CD14-positive monocyte (primary cell): ENCODE measurements at regions not wholly inside any gene's neighbourhood (a gene's known extent, or its start where the extent isn't known, plus 50 kb on each side); places are given as distances from the start of the nearest gene placed in this dataset.

Source experiments
- DNase-seq, 3 donors: peaks; one replicate each; pipeline ENCODE4 v3.0.0-alpha.2; 2011 to 2022
- H2AFZ ChIP-seq: 2 replicates; pipeline ENCODE4 v1.6.0; 2012; ENCODE audit warnings: mild to moderate bottlenecking, low read depth, low read length, inconsistent platforms; ENCODE audit not compliant: insufficient read depth, poor library complexity, severe bottlenecking
- H3K27ac ChIP-seq, 2 donors: 1 replicate in 1 of 2; 2 replicates in 1 of 2; pipeline ENCODE4 v1.5.1; 2012 to 2013; ENCODE audit warnings: low read length in 2 of 2, control low read depth in 1 of 2, inconsistent platforms in 1 of 2, low read depth in 1 of 2, mild to moderate bottlenecking in 1 of 2
- H3K27me3 ChIP-seq, 2 donors: one replicate each; pipeline versions ENCODE4 v1.6.0 to v1.6.1; 2011 to 2013; ENCODE audit warnings: low read length in 2 of 2; ENCODE audit not compliant: control insufficient read depth in 2 of 2, insufficient read depth in 2 of 2
- H3K36me3 ChIP-seq, 2 donors: replicated peaks in 1 of 2; 1 replicate in 1 of 2; 2 replicates in 1 of 2; pipeline versions ENCODE4 v1.5.1 to v1.6.1; 2012 to 2013; ENCODE audit warnings: low read length in 2 of 2, control low read depth in 1 of 2, inconsistent platforms in 1 of 2, mild to moderate bottlenecking in 1 of 2; ENCODE audit not compliant: insufficient read depth in 2 of 2, control insufficient read depth in 1 of 2
- H3K4me1 ChIP-seq, 2 donors: 1 replicate in 1 of 2; 2 replicates in 1 of 2; pipeline versions ENCODE4 v1.5.1 to v1.6.1; 2012 to 2013; ENCODE audit warnings: low read length in 2 of 2, control low read depth in 1 of 2, inconsistent platforms in 1 of 2, mild to moderate bottlenecking in 1 of 2, moderate library complexity in 1 of 2; ENCODE audit not compliant: insufficient read depth in 2 of 2, control insufficient read depth in 1 of 2
- H3K4me2 ChIP-seq: replicated peaks from 2 replicates; pipeline ENCODE3; 2012; ENCODE audit warnings: low read length, moderate library complexity, mild to moderate bottlenecking; ENCODE audit not compliant: poor library complexity, severe bottlenecking; ENCODE audit errors: extremely low read depth
- H3K4me3 ChIP-seq, 3 experiments: fragments of 200-600 bp in 1 of 3; sonication (generic) in 1 of 3; replicated peaks in 1 of 3; 1 replicate in 2 of 3; 2 replicates in 1 of 3; pipeline ENCODE4 v1.5.1; 2011 to 2013; ENCODE audit warnings: low read length in 3 of 3, mild to moderate bottlenecking in 3 of 3, control low read depth in 2 of 3, low read depth in 2 of 3, inconsistent platforms in 1 of 3, moderate library complexity in 1 of 3
- H3K79me2 ChIP-seq: 2 replicates; pipeline ENCODE4 v1.6.0; 2012; ENCODE audit warnings: mild to moderate bottlenecking, control low read depth, inconsistent platforms, low read length, moderate library complexity; ENCODE audit not compliant: insufficient read depth
- H3K9ac ChIP-seq: 2 replicates; pipeline ENCODE4 v1.6.0; 2017; ENCODE audit warnings: low read length, mild to moderate bottlenecking; ENCODE audit not compliant: insufficient read depth, poor library complexity, severe bottlenecking
- H3K9me3 ChIP-seq, 2 donors: replicated peaks in 1 of 2; 1 replicate in 1 of 2; 2 replicates in 1 of 2; pipeline versions ENCODE4 v1.5.1 to v1.6.1; 2012 to 2013; ENCODE audit warnings: low read length in 2 of 2, control low read depth in 1 of 2; ENCODE audit not compliant: control insufficient read depth in 1 of 2, insufficient read depth in 1 of 2
- H4K20me1 ChIP-seq: 2 replicates; pipeline ENCODE4 v1.6.0; 2012; ENCODE audit warnings: mild to moderate bottlenecking, low read length, control low read depth, moderate library complexity; ENCODE audit not compliant: insufficient read depth
- H3K27ac Mint-ChIP-seq, 7 donors: one replicate each; pipeline ENCODE4 v1.8.0; 2020; ENCODE audit warnings: mild to moderate bottlenecking in 7 of 7, mixed read lengths in 7 of 7, moderate library complexity in 6 of 7, inconsistent platforms in 2 of 7
- H3K27me3 Mint-ChIP-seq, 3 donors: one replicate each; pipeline ENCODE4 v1.8.0; 2021 to 2022; ENCODE audit warnings: low read depth in 3 of 3, mild to moderate bottlenecking in 3 of 3, mixed read lengths in 3 of 3, moderate library complexity in 3 of 3, inconsistent platforms in 1 of 3
- H3K36me3 Mint-ChIP-seq, 2 donors: one replicate each; pipeline ENCODE4 v1.8.0; 2020; ENCODE audit warnings: mixed read lengths in 2 of 2, inconsistent platforms in 1 of 2, mild to moderate bottlenecking in 1 of 2
- H3K4me1 Mint-ChIP-seq: one replicate; pipeline ENCODE4 v1.8.0; 2020; ENCODE audit warnings: mild to moderate bottlenecking, mixed read lengths
- H3K4me3 Mint-ChIP-seq, 2 donors: one replicate each; pipeline ENCODE4 v1.8.0; 2020; ENCODE audit warnings: mild to moderate bottlenecking in 2 of 2, mixed read lengths in 2 of 2, moderate library complexity in 1 of 2
- H3K9me3 Mint-ChIP-seq, 7 donors: one replicate each; pipeline ENCODE4 v1.8.0; 2020 to 2022; ENCODE audit warnings: mixed read lengths in 7 of 7, mild to moderate bottlenecking in 6 of 7, moderate library complexity in 6 of 7, inconsistent platforms in 2 of 7
- WGBS: methylation state at CpG from one replicate; pipeline ENCODE4 v1.1.5; 2013; ENCODE audit warnings: missing lambda C conversion rate; ENCODE audit not compliant: insufficient coverage; 5-methylcytosine and 5-hydroxymethylcytosine counted together
- intact Hi-C, 2 donors: fragments of 100-400 bp; cut with micrococcal nuclease; formaldehyde crosslinking; loops; one replicate each; pipeline versions ENCODE4 v1.15.0 to v1.15.1; 2023
- TF ChIP-seq, protein P1 (sequence below): fragments of 200-600 bp; IDR thresholded peaks from one replicate; pipeline ENCODE4 v1.8.0; 2022; ENCODE audit warnings: antibody characterized with exemption, mild to moderate bottlenecking

DNA sequence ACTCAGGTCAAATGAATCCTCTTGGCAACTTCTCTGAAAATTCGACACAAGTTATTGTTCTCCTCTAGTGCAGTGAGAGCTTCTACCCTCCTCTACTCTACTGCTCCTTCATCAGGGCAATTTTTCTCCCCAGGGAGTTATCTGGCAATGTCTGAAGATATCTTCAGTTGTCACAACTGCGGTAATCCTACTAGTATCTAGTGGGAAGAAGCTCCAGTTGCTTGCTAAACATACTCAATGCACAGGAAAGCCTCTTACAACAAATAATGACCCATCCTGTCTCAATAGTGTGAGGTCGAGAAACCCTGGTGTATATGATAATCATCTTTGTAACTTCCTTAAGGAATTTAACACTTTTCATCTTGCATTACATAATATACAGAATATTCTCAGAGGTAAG lies 1147.6 kb downstream of the IGSF11 start:
- Histone ChIP-seq H3K27ac (no peak overlapping the region), H3K4me1 (no peaks in the 10 kb centered on the region), H2AFZ (no peak overlapping the region), H3K36me3 (no peaks in the 10 kb centered on the region), H3K4me3 (no peak overlapping the region), H3K9me3 (no peaks in the 10 kb centered on the region), H3K27me3 (no peaks in the 10 kb centered on the region), H4K20me1 (no peaks in the 10 kb centered on the region), H3K79me2 (no peaks in the 10 kb centered on the region), H3K9ac (no peak overlapping the region), H3K4me2 (no peak overlapping the region)
- no peaks in the 10 kb centered on the region for H3K4me1 Mint-ChIP-seq
- DNase-seq: no peak
- H3K4me3 Mint-ChIP-seq: no peak overlapping the region
- no peak overlapping the region for H3K27ac Mint-ChIP-seq
- no peaks in the 10 kb centered on the region for H3K36me3 Mint-ChIP-seq
- no CpG with 5 or more reads among the region's 3 CpGs for WGBS
- H3K9me3 Mint-ChIP-seq: no peaks in the 10 kb centered on the region
- H3K27me3 Mint-ChIP-seq: peaks cover 0 to 2% (median 0%) of the 10 kb centered on the region in 3 donors
- intact Hi-C loops: no loop called here
- TF ChIP-seq, protein P1, sequence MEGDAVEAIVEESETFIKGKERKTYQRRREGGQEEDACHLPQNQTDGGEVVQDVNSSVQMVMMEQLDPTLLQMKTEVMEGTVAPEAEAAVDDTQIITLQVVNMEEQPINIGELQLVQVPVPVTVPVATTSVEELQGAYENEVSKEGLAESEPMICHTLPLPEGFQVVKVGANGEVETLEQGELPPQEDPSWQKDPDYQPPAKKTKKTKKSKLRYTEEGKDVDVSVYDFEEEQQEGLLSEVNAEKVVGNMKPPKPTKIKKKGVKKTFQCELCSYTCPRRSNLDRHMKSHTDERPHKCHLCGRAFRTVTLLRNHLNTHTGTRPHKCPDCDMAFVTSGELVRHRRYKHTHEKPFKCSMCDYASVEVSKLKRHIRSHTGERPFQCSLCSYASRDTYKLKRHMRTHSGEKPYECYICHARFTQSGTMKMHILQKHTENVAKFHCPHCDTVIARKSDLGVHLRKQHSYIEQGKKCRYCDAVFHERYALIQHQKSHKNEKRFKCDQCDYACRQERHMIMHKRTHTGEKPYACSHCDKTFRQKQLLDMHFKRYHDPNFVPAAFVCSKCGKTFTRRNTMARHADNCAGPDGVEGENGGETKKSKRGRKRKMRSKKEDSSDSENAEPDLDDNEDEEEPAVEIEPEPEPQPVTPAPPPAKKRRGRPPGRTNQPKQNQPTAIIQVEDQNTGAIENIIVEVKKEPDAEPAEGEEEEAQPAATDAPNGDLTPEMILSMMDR: no peak

DNA sequence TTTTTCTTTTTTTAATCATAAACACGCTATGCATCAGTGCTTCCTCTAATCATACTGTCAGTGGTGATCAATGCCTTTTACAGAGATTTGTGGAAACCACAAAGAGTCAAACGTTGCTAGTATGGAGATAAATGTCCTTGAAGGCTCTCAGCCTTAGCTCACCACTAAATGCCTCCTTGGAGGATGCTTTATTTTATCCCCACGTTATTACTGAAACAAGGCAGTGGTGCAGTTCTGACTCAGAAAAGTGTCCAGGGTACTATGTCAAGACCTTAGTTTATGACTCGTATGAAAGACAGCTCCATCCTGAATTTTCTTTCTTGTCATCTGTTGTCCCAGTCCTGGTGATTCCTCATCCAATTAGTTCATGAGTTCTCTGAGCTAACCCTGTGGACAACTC lies 1146.7 kb downstream of the IGSF11 start:
- TF ChIP-seq, protein P1: no peak
- H3K9me3 ChIP-seq: no peaks in the 10 kb centered on the region
- intact Hi-C loops: no loop called here
- H3K36me3 ChIP-seq: no peaks in the 10 kb centered on the region
- no peak overlapping the region for H3K4me2 ChIP-seq
- no peaks in the 10 kb centered on the region for H3K27me3 ChIP-seq
- no peaks in the 10 kb centered on the region for H3K9me3 Mint-ChIP-seq
- H3K4me3 Mint-ChIP-seq: no peak overlapping the region
- no peaks in the 10 kb centered on the region for H4K20me1 ChIP-seq
- no peak overlapping the region for H3K27ac ChIP-seq
- no peak overlapping the region for H3K27ac Mint-ChIP-seq
- peaks cover 0 to 2% (median 0%) of the 10 kb centered on the region in 3 donors for H3K27me3 Mint-ChIP-seq
- 93% methylated on average over 2 of the region's 4 CpGs for WGBS
- H3K4me3 ChIP-seq: no peak overlapping the region
- no peaks in the 10 kb centered on the region for H3K4me1 ChIP-seq
- H3K9ac ChIP-seq: no peak overlapping the region
- no peaks in the 10 kb centered on the region for H3K4me1 Mint-ChIP-seq
- H3K79me2 ChIP-seq: no peaks in the 10 kb centered on the region
- no peaks in the 10 kb centered on the region for H3K36me3 Mint-ChIP-seq
- no peak for DNase-seq
- no peak overlapping the region for H2AFZ ChIP-seq
